ENCODE measurements at regions not wholly inside any gene's neighbourhood (a gene's known extent, or its start where the extent isn't known, plus 50 kb on each side); places are given as distances from the start of the nearest gene placed in this dataset.

- TF ChIP-seq CTCF (IDR thresholded peaks at IDR 0.05) (no peak), BHLHE40 (IDR thresholded peaks at IDR 0.05; ENCODE audit: low read depth, low read length) (no peak), EP300 (IDR thresholded peaks at IDR 0.05) (no peak), JUNB (IDR thresholded peaks at IDR 0.05) (no peak), PBX3 (IDR thresholded peaks at IDR 0.05) (no peak), CHD4 (IDR thresholded peaks at IDR 0.05; ENCODE audit: borderline replicate concordance) (no peak)
These were observed 553.1 kb upstream of the FLRT2 start for GRCh38 chr14:84976805-84977204.
